H9 (cell line): ENCODE measurements at regions not wholly inside any gene's neighbourhood (a gene's known extent, or its start where the extent isn't known, plus 50 kb on each side); places are given as distances from the start of the nearest gene placed in this dataset.

ENCODE experiments used
- DNase-seq: peaks from one replicate; pipeline ENCODE4 v3.0.0-alpha.2; 2017
- H2AFZ ChIP-seq: one replicate; pipeline ENCODE4 v1.6.1; 2013; ENCODE audit warnings: mild to moderate bottlenecking, low read length, control low read depth, moderate library complexity
- H2AK5ac ChIP-seq: 2 replicates; pipeline ENCODE4 v1.6.1; 2013; ENCODE audit warnings: low read length, control low read depth, mixed read lengths; ENCODE audit not compliant: insufficient read length
- H2BK120ac ChIP-seq: one replicate; pipeline ENCODE4 v1.6.1; 2013; ENCODE audit warnings: low read depth, mild to moderate bottlenecking, low read length, control low read depth, inconsistent platforms; ENCODE audit not compliant: poor library complexity, severe bottlenecking
- H2BK12ac ChIP-seq: 2 replicates; pipeline ENCODE4 v1.6.1; 2013; ENCODE audit warnings: low read length, control low read depth, mixed read lengths, low read depth; ENCODE audit not compliant: insufficient read length
- H2BK15ac ChIP-seq: 2 replicates; pipeline ENCODE4 v1.6.1; 2013; ENCODE audit warnings: low read depth, low read length, control low read depth
- H2BK20ac ChIP-seq: one replicate; pipeline ENCODE4 v1.6.1; 2013; ENCODE audit warnings: low read depth, mild to moderate bottlenecking, low read length, control low read depth, inconsistent platforms; ENCODE audit not compliant: poor library complexity, severe bottlenecking
- H2BK5ac ChIP-seq: 2 replicates; pipeline ENCODE4 v1.6.1; 2013; ENCODE audit warnings: low read length, control low read depth, mixed read lengths; ENCODE audit not compliant: insufficient read length
- H3K14ac ChIP-seq: 2 replicates; pipeline ENCODE4 v1.6.1; 2013; ENCODE audit warnings: low read length, control low read depth; ENCODE audit not compliant: insufficient read depth
- H3K18ac ChIP-seq: 2 replicates; pipeline ENCODE4 v1.6.1; 2013; ENCODE audit warnings: low read depth, mild to moderate bottlenecking, mixed read lengths, low read length, control low read depth; ENCODE audit not compliant: insufficient read length
- H3K23ac ChIP-seq: 2 replicates; pipeline ENCODE4 v1.6.1; 2013; ENCODE audit warnings: low read length, control low read depth, mixed read lengths, low read depth; ENCODE audit not compliant: insufficient read length
- H3K23me2 ChIP-seq: 2 replicates; pipeline ENCODE4 v1.6.1; 2013; ENCODE audit warnings: low read depth, mild to moderate bottlenecking, mixed read lengths, low read length, control low read depth; ENCODE audit not compliant: insufficient read length, poor library complexity, severe bottlenecking
- H3K27ac ChIP-seq: 2 replicates; pipeline ENCODE4 v1.5.1; 2013; ENCODE audit warnings: low read length, control low read depth, mixed read lengths, low read depth; ENCODE audit not compliant: insufficient read length
- H3K27me3 ChIP-seq: 2 replicates; pipeline ENCODE4 v1.6.1; 2013; ENCODE audit warnings: low read length, control low read depth, inconsistent platforms; ENCODE audit not compliant: insufficient read depth
- H3K4ac ChIP-seq: 2 replicates; pipeline ENCODE4 v1.6.1; 2013; ENCODE audit warnings: low read depth, mild to moderate bottlenecking, control low read depth, inconsistent platforms, low read length, moderate library complexity
- H3K4me1 ChIP-seq: 2 replicates; pipeline ENCODE4 v1.6.1; 2013; ENCODE audit warnings: low read length, control low read depth, inconsistent platforms; ENCODE audit not compliant: insufficient read depth
- H3K4me2 ChIP-seq: 2 replicates; pipeline ENCODE4 v1.6.1; 2013; ENCODE audit warnings: low read length, control low read depth, mixed read lengths; ENCODE audit not compliant: insufficient read length, insufficient read depth
- H3K56ac ChIP-seq: 2 replicates; pipeline ENCODE4 v1.6.1; 2013; ENCODE audit warnings: low read depth, mild to moderate bottlenecking, mixed read lengths, low read length, control low read depth; ENCODE audit not compliant: insufficient read length
- H3K79me1 ChIP-seq: 2 replicates; pipeline ENCODE4 v1.6.1; 2013; ENCODE audit warnings: low read depth, mild to moderate bottlenecking, moderate library complexity, low read length, control low read depth, inconsistent platforms; ENCODE audit not compliant: insufficient read depth, poor library complexity, severe bottlenecking
- H3K79me2 ChIP-seq: 2 replicates; pipeline ENCODE4 v1.6.1; 2013; ENCODE audit warnings: low read length, control low read depth, inconsistent platforms; ENCODE audit not compliant: insufficient read depth
- H3K9ac ChIP-seq: 2 replicates; pipeline ENCODE4 v1.6.1; 2013; ENCODE audit warnings: low read length, control low read depth, mixed read lengths; ENCODE audit not compliant: insufficient read length; ENCODE audit errors: extremely low read depth
- H3K9me3 ChIP-seq: one replicate; pipeline ENCODE4 v1.6.1; 2013; ENCODE audit warnings: low read depth, low read length, inconsistent platforms; ENCODE audit not compliant: control insufficient read depth
- H3T11ph ChIP-seq: one replicate; pipeline ENCODE4 v1.6.1; 2013; ENCODE audit warnings: mild to moderate bottlenecking, low read length, control low read depth, inconsistent platforms
- H4K20me1 ChIP-seq: one replicate; pipeline ENCODE4 v1.6.1; 2013; ENCODE audit not compliant: control insufficient read depth, insufficient read length, insufficient read depth
- H4K5ac ChIP-seq: 2 replicates; pipeline ENCODE4 v1.6.1; 2013; ENCODE audit warnings: low read depth, mild to moderate bottlenecking, mixed read lengths, low read length, control low read depth; ENCODE audit not compliant: insufficient read length
- H4K8ac ChIP-seq: replicated peaks from 2 replicates; pipeline ENCODE4 v1.6.1; 2013; ENCODE audit warnings: low read length, control low read depth, mixed read lengths, low read depth; ENCODE audit not compliant: insufficient read length
- H4K91ac ChIP-seq: 2 replicates; pipeline ENCODE4 v1.6.1; 2013; ENCODE audit warnings: low read depth, mild to moderate bottlenecking, moderate library complexity, mixed read lengths, low read length, control low read depth; ENCODE audit not compliant: insufficient read length
- H3K27ac Mint-ChIP-seq, 3 experiments: 2 replicates in 2 of 3; 3 replicates in 1 of 3; pipeline ENCODE4 v1.8.0; 2020 to 2021; ENCODE audit warnings: mixed read lengths in 3 of 3, mild to moderate bottlenecking in 1 of 3, moderate library complexity in 1 of 3
- H3K27me3 Mint-ChIP-seq: 2 replicates; pipeline ENCODE4 v1.8.0; 2021; ENCODE audit warnings: low read depth, mild to moderate bottlenecking, moderate library complexity, mixed read lengths
- H3K36me3 Mint-ChIP-seq, 3 experiments: 2 replicates in 2 of 3; 3 replicates in 1 of 3; pipeline ENCODE4 v1.8.0; 2020 to 2021; ENCODE audit warnings: low read depth in 3 of 3, mixed read lengths in 3 of 3; ENCODE audit not compliant: insufficient read depth in 1 of 3
- H3K4me1 Mint-ChIP-seq, 2 experiments: 2 replicates each; pipeline ENCODE4 v1.8.0; 2020; ENCODE audit warnings: mixed read lengths in 2 of 2
- H3K4me3 Mint-ChIP-seq, 2 experiments: 2 replicates in 1 of 2; 3 replicates in 1 of 2; pipeline ENCODE4 v1.8.0; 2020 to 2021; ENCODE audit warnings: mild to moderate bottlenecking in 2 of 2, mixed read lengths in 2 of 2, moderate library complexity in 1 of 2
- H3K9me3 Mint-ChIP-seq, 2 experiments: 2 replicates in 1 of 2; 3 replicates in 1 of 2; pipeline ENCODE4 v1.8.0; 2020; ENCODE audit warnings: mild to moderate bottlenecking in 2 of 2, mixed read lengths in 2 of 2, moderate library complexity in 1 of 2
- CTCF ChIP-seq: fragments of 200-600 bp; sonication (generic); conservative IDR thresholded peaks from 3 replicates; pipeline ENCODE4 v1.8.0; 2021; ENCODE audit warnings: antibody characterized with exemption, mild to moderate bottlenecking
- WGBS: extraction: QIAGEN DNeasy Blood & Tissue Kit; methylation state at CpG from one replicate; pipeline ENCODE4 v1.1.7; 2013; ENCODE audit warnings: missing lambda C conversion rate, low lambda C conversion rate, mixed read lengths; ENCODE audit not compliant: insufficient read length; ENCODE audit errors: extremely low coverage; 5-methylcytosine and 5-hydroxymethylcytosine counted together

- H3K27me3 Mint-ChIP-seq: no peaks in the 10 kb centered on the region
- Histone ChIP-seq H3T11ph (no peak overlapping the region), H3K27ac (no peak overlapping the region), H2BK120ac (no peak overlapping the region), H4K20me1 (no peaks in the 10 kb centered on the region), H3K9me3 (no peaks in the 10 kb centered on the region), H3K4me2 (no peak overlapping the region), H2BK5ac (no peak overlapping the region), H3K9ac (no peak overlapping the region), H2BK20ac (no peak overlapping the region), H3K27me3 (no peaks in the 10 kb centered on the region), H3K79me2 (no peaks in the 10 kb centered on the region), H3K18ac (no peak overlapping the region), H2BK15ac (no peak overlapping the region), H2AFZ (no peak overlapping the region), H2BK12ac (no peak overlapping the region), H4K5ac (no peak overlapping the region), H2AK5ac (no peak overlapping the region), H4K8ac (no peak overlapping the region), H3K23ac (no peak overlapping the region), H3K14ac (no peak overlapping the region), H3K23me2 (no peaks in the 10 kb centered on the region), H3K79me1 (no peaks in the 10 kb centered on the region), H3K4me1 (no peaks in the 10 kb centered on the region), H4K91ac (no peak overlapping the region), H3K4ac (no peak overlapping the region), H3K56ac (no peak overlapping the region)
- no peaks in the 10 kb centered on the region for H3K36me3 Mint-ChIP-seq
- no peaks in the 10 kb centered on the region for H3K4me1 Mint-ChIP-seq
- no peak overlapping the region; a peak in 2 of 7 replicates for H3K27ac Mint-ChIP-seq
- WGBS: no CpG with 5 or more reads among the region's 4 CpGs
- no peak overlapping the region; a peak in 1 of 5 replicates for H3K4me3 Mint-ChIP-seq
- H3K9me3 Mint-ChIP-seq: peaks cover 3 to 4% of the 10 kb centered on the region in 2 experiments; a peak in 1 of 5 replicates
- DNase-seq: no peak
- TF ChIP-seq CTCF: no peak
These were observed 59.6 kb upstream of the TOM1L1 start for GRCh38 chr17:54840885-54841591.
